ENCODE measurements at regions not wholly inside any gene's neighbourhood (a gene's known extent, or its start where the extent isn't known, plus 50 kb on each side); places are given as distances from the start of the nearest gene placed in this dataset.

GRCh38 chr21:16592381-16592780 is 862.6 kb downstream of the USP25 start:
- H3K4me3 ChIP-seq (ENCODE audit: low read depth, low read length): no peak overlapping the region
- no peak overlapping the region for H3K27ac ChIP-seq (ENCODE audit: low read depth, low read length)
- no peaks in the 10 kb centered on the region for H3K9me3 ChIP-seq (ENCODE audit: control insufficient read depth, insufficient read depth, low read length)
- no peaks in the 10 kb centered on the region for H3K36me3 ChIP-seq (ENCODE audit: control insufficient read depth, insufficient read depth, low read length)
- H3K9ac ChIP-seq (ENCODE audit: low read depth, low read length): no peak overlapping the region
- peaks cover 3% of the 10 kb centered on the region; the same call in 1 of the 2 replicates for H3K27me3 ChIP-seq (ENCODE audit: control insufficient read depth, insufficient read depth, low read length)
- H3K4me1 ChIP-seq (ENCODE audit: control insufficient read depth, insufficient read depth, low read length): peaks cover 13% of the 10 kb centered on the region

- Histone ChIP-seq H3K36me3 (ENCODE audit: control insufficient read depth, insufficient read depth, low read length) (no peaks in the 10 kb centered on the region), H3K27ac (ENCODE audit: low read depth, low read length) (no peak overlapping the region), H3K4me1 (ENCODE audit: control insufficient read depth, insufficient read depth, low read length) (no peaks in the 10 kb centered on the region), H3K9me3 (ENCODE audit: control insufficient read depth, insufficient read depth, low read length) (no peaks in the 10 kb centered on the region), H3K9ac (ENCODE audit: low read depth, low read length) (no peak overlapping the region), H3K27me3 (ENCODE audit: control insufficient read depth, insufficient read depth, low read length) (no peaks in the 10 kb centered on the region), H3K4me3 (ENCODE audit: low read depth, low read length) (no peak overlapping the region)
These were observed 864.4 kb downstream of the USP25 start for GRCh38 chr21:16594191-16594590.

DNA sequence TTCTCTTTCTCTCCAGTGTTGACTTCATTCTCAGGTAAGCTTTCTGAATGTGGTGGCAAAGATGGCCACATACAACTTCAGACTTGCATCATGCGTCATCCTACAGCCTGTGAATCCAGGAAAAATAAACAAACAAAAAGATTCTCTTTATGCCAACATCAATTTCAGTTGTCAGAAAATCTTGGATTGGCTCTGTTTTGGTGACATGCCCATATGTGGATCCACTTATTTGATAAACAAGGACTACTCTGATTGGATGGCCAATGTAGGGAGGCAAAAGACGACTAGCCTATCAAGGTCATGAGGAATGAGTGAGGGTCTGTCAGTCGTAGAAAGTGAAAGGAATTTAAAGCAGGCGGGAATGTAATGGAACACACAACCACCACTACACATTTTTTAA is 866.6 kb downstream of the USP25 start:
- Histone ChIP-seq H3K27me3 (ENCODE audit: control insufficient read depth, insufficient read depth, low read length) (no peaks in the 10 kb centered on the region), H3K36me3 (ENCODE audit: control insufficient read depth, insufficient read depth, low read length) (no peaks in the 10 kb centered on the region), H3K9ac (ENCODE audit: low read depth, low read length) (no peak overlapping the region), H3K27ac (ENCODE audit: low read depth, low read length) (no peak overlapping the region), H3K4me1 (ENCODE audit: control insufficient read depth, insufficient read depth, low read length) (no peaks in the 10 kb centered on the region), H3K4me3 (ENCODE audit: low read depth, low read length) (no peak overlapping the region), H3K9me3 (ENCODE audit: control insufficient read depth, insufficient read depth, low read length) (no peaks in the 10 kb centered on the region)

GRCh38 chr21:16597753-16598152 is 868.0 kb downstream of the USP25 start:
- no peaks in the 10 kb centered on the region for H3K27me3 ChIP-seq (ENCODE audit: control insufficient read depth, insufficient read depth, low read length)
- H3K27ac ChIP-seq (ENCODE audit: low read depth, low read length): no peak overlapping the region
- H3K9me3 ChIP-seq (ENCODE audit: control insufficient read depth, insufficient read depth, low read length): no peaks in the 10 kb centered on the region
- H3K9ac ChIP-seq (ENCODE audit: low read depth, low read length): no peak overlapping the region
- no peaks in the 10 kb centered on the region for H3K4me1 ChIP-seq (ENCODE audit: control insufficient read depth, insufficient read depth, low read length)
- H3K36me3 ChIP-seq (ENCODE audit: control insufficient read depth, insufficient read depth, low read length): no peaks in the 10 kb centered on the region
- no peak overlapping the region for H3K4me3 ChIP-seq (ENCODE audit: low read depth, low read length)

GRCh38 chr21:16605597-16605996 is 875.8 kb downstream of the USP25 start:
- no peak overlapping the region for H3K4me3 ChIP-seq (ENCODE audit: low read depth, low read length)
- H3K36me3 ChIP-seq (ENCODE audit: control insufficient read depth, insufficient read depth, low read length): no peaks in the 10 kb centered on the region
- no peak overlapping the region for H3K27ac ChIP-seq (ENCODE audit: low read depth, low read length)
- H3K27me3 ChIP-seq (ENCODE audit: control insufficient read depth, insufficient read depth, low read length): no peaks in the 10 kb centered on the region
- no peak overlapping the region for H3K9ac ChIP-seq (ENCODE audit: low read depth, low read length)
- no peaks in the 10 kb centered on the region for H3K9me3 ChIP-seq (ENCODE audit: control insufficient read depth, insufficient read depth, low read length)
- H3K4me1 ChIP-seq (ENCODE audit: control insufficient read depth, insufficient read depth, low read length): 0 out of 2 replicates have a peak, but pooled peaks cover 2% of the 10 kb centered on the region

DNA sequence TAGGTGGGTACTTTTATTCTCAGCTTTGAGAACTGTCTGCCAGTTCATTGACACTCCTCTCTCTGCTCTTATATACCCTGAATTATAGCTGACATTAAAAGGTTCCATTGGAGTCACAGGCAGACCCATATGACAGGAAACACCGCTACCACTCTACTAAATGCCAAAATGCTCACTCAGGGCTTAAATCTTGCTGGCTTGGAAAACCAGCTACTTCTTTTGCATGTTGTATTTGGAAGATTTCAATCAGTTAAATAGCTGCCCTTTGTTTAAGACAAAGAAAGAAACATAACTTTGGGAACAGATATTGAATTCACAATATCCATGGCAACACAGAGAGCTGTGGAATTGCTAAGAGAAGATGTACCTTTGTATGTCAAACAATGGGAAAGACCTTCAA is 876.5 kb downstream of the USP25 start:
- 0 out of 2 replicates have a peak, but pooled peaks cover 2% of the 10 kb centered on the region for H3K4me1 ChIP-seq (ENCODE audit: control insufficient read depth, insufficient read depth, low read length)
- H3K4me3 ChIP-seq (ENCODE audit: low read depth, low read length): no peak overlapping the region
- H3K9me3 ChIP-seq (ENCODE audit: control insufficient read depth, insufficient read depth, low read length): no peaks in the 10 kb centered on the region

DNA sequence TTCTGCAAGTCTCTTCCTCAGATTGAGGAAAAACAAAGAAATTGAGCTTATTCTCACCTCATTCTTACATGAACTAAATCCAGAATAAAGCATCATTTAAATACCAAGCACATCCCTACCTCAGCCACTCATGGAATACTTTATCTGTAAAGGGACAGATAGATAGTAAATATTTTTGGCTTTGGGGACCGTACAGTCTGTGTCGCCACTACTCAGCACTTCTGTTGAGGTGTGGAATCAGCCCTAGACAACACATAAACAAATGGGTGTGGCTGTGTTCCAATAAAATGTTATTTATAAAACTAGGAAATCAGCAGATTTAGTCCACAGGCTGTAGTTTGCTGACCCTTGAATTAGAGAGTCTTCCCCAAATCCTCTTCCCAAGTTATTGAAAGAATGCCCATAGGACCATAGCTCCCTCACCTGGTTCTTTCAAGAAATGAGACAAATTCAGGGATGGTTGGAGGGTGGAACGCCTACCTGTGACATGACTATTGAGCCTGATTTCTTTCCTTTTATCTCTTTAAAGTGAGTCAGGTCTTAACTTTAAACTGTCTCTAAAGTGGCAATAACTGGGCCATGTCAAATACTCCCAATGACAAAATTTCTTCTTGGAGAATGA is 878.5 kb downstream of the USP25 start:
- Histone ChIP-seq H3K4me1 (ENCODE audit: control insufficient read depth, insufficient read depth, low read length) (0 out of 2 replicates have a peak, but pooled peaks cover 2% of the 10 kb centered on the region), H3K36me3 (ENCODE audit: control insufficient read depth, insufficient read depth, low read length) (no peaks in the 10 kb centered on the region), H3K4me3 (ENCODE audit: low read depth, low read length) (no peak overlapping the region), H3K27me3 (ENCODE audit: control insufficient read depth, insufficient read depth, low read length) (no peaks in the 10 kb centered on the region), H3K9me3 (ENCODE audit: control insufficient read depth, insufficient read depth, low read length) (no peaks in the 10 kb centered on the region), H3K27ac (ENCODE audit: low read depth, low read length) (no peak overlapping the region), H3K9ac (ENCODE audit: low read depth, low read length) (no peak overlapping the region)

More for the DNA sequence above, 876.5 kb downstream of the USP25 start:
- H3K27me3 ChIP-seq (ENCODE audit: control insufficient read depth, insufficient read depth, low read length): no peaks in the 10 kb centered on the region
- H3K9ac ChIP-seq (ENCODE audit: low read depth, low read length): no peak overlapping the region
- H3K36me3 ChIP-seq (ENCODE audit: control insufficient read depth, insufficient read depth, low read length): no peaks in the 10 kb centered on the region
- no peak overlapping the region for H3K27ac ChIP-seq (ENCODE audit: low read depth, low read length)

- Histone ChIP-seq H3K9ac (ENCODE audit: low read depth, low read length) (no peak overlapping the region), H3K9me3 (ENCODE audit: control insufficient read depth, insufficient read depth, low read length) (no peaks in the 10 kb centered on the region), H3K27ac (ENCODE audit: low read depth, low read length) (no peak overlapping the region), H3K27me3 (ENCODE audit: control insufficient read depth, insufficient read depth, low read length) (no peaks in the 10 kb centered on the region), H3K4me1 (ENCODE audit: control insufficient read depth, insufficient read depth, low read length) (no peaks in the 10 kb centered on the region), H3K36me3 (ENCODE audit: control insufficient read depth, insufficient read depth, low read length) (no peaks in the 10 kb centered on the region), H3K4me3 (ENCODE audit: low read depth, low read length) (no peak overlapping the region)
These were observed 889.5 kb downstream of the USP25 start for GRCh38 chr21:16619281-16619680.

GRCh38 chr21:16620786-16621320 is 891.1 kb downstream of the USP25 start:
- H3K9ac ChIP-seq (ENCODE audit: low read depth, low read length): no peak overlapping the region
- peaks cover 6% of the 10 kb centered on the region; the same call in 1 of the 2 replicates for H3K4me1 ChIP-seq (ENCODE audit: control insufficient read depth, insufficient read depth, low read length)
- H3K4me3 ChIP-seq (ENCODE audit: low read depth, low read length): no peak overlapping the region
- no peaks in the 10 kb centered on the region for H3K36me3 ChIP-seq (ENCODE audit: control insufficient read depth, insufficient read depth, low read length)
- no peak overlapping the region for H3K27ac ChIP-seq (ENCODE audit: low read depth, low read length)
- H3K9me3 ChIP-seq (ENCODE audit: control insufficient read depth, insufficient read depth, low read length): no peaks in the 10 kb centered on the region
- no peaks in the 10 kb centered on the region for H3K27me3 ChIP-seq (ENCODE audit: control insufficient read depth, insufficient read depth, low read length)

DNA sequence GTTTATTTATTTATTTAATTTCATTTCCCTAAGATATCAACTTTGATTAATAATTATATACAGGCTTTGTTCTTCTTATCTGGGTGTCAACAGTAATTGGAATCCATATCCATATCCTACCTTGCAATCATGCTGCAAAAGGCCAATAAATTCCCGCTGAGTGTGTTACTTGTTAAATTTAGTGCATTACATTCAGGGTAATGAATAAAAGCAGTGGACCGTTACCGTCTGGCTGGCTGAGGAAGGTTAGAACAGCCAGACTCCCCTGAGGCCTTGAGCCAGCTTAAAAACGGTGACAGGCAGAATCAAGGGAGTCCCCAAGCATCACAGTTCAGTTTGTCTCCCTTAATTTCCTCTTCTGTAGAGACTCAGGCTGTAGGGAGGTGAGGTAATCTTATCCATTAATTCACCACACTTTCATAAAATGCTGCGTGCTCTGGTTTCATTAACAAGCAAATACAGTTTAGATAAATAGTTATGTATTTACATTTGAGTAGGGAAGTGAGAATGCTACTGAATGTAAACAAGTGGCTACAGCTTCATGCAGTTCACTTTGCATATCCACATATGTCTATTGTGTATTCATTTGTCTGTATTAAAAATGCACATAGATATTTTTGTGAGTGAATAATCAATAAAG is 888.2 kb upstream of the CXADR start:
- Histone ChIP-seq H3K36me3 (ENCODE audit: control insufficient read depth, insufficient read depth, low read length) (no peaks in the 10 kb centered on the region), H3K27ac (ENCODE audit: low read depth, low read length) (no peak overlapping the region)

GRCh38 chr21:16625491-16625890 is 887.4 kb upstream of the CXADR start:
- H3K36me3 ChIP-seq (ENCODE audit: control insufficient read depth, insufficient read depth, low read length): no peaks in the 10 kb centered on the region
- H3K9me3 ChIP-seq (ENCODE audit: control insufficient read depth, insufficient read depth, low read length): no peaks in the 10 kb centered on the region
- peaks cover 6% of the 10 kb centered on the region; the same call in 1 of the 2 replicates for H3K4me1 ChIP-seq (ENCODE audit: control insufficient read depth, insufficient read depth, low read length)
- H3K4me3 ChIP-seq (ENCODE audit: low read depth, low read length): no peak overlapping the region
- H3K9ac ChIP-seq (ENCODE audit: low read depth, low read length): no peak overlapping the region
- no peak overlapping the region for H3K27ac ChIP-seq (ENCODE audit: low read depth, low read length)
- no peaks in the 10 kb centered on the region for H3K27me3 ChIP-seq (ENCODE audit: control insufficient read depth, insufficient read depth, low read length)

More for the DNA sequence above, 888.2 kb upstream of the CXADR start:
- H3K4me3 ChIP-seq (ENCODE audit: low read depth, low read length): no peak overlapping the region
- H3K27me3 ChIP-seq (ENCODE audit: control insufficient read depth, insufficient read depth, low read length): no peaks in the 10 kb centered on the region
- H3K4me1 ChIP-seq (ENCODE audit: control insufficient read depth, insufficient read depth, low read length): peaks cover 6% of the 10 kb centered on the region; the same call in 1 of the 2 replicates
- no peaks in the 10 kb centered on the region for H3K9me3 ChIP-seq (ENCODE audit: control insufficient read depth, insufficient read depth, low read length)
- no peak overlapping the region for H3K9ac ChIP-seq (ENCODE audit: low read depth, low read length)
